COR-L47 (cell line): ENCODE measurements at regions not wholly inside any gene's neighbourhood (a gene's known extent, or its start where the extent isn't known, plus 50 kb on each side); places are given as distances from the start of the nearest gene placed in this dataset.
"Not testable (repeated sequence)": the region's sequence is repeated elsewhere in the genome, so short reads cannot be mapped to it uniquely, and the experiment has no call there.

Experiments
- DNase-seq: peaks from one replicate; lab custom pipeline; 2025; lab: John Stamatoyannopoulos, UW

DNA sequence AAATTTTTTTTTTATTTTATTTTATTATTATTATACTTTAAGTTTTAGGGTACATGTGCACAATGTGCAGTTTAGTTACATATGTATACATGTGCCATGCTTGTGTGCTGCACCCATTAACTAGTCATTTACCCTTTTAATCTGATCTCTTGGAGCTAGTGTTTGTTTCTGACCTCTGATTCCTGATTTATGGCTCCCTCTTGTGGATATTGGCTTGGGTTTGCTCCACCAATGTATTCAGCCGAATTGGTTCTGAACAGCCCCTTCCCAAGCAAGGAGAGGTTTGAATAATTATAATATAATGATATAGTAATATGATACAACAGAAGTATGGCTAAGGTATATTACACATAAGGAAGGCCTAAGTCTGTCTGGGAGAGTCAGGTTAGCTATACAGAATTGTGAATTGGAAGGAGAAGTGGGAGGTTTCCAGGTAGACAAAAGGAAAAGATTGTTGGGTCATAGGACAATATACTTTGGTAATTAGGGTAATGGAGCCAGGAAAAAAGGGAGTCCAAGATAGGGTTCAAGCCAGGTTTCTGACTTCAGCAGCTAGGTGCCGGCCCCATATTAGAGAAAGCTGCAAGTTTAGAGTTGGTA, 53.1 kb upstream of the HMCN1 start:
- peak; percentile 46 for DNase-seq

GRCh38 chr1:185680453-185680852, 53.7 kb upstream of the HMCN1 start:
- no peak for DNase-seq

DNA sequence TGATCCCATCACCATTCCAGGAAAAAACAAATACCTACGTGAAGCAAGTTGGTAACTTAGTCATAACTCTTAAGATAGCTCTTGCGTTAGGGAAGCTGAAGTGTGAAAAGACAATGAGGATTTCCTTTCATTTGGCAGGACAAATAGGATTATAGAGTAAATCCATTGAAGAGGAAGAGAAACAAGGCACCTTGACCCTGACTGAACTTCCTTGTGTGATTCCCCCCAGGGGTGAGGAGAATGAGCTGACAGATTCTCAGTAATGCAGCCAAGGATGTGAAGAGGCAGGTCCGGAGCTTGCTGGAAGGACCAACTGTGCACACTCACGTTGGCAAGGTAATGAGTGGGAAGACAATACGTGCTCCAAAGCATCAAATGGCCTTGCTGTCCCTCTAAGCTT, 55.0 kb upstream of the HMCN1 start:
- DNase-seq, result no peak

DNA sequence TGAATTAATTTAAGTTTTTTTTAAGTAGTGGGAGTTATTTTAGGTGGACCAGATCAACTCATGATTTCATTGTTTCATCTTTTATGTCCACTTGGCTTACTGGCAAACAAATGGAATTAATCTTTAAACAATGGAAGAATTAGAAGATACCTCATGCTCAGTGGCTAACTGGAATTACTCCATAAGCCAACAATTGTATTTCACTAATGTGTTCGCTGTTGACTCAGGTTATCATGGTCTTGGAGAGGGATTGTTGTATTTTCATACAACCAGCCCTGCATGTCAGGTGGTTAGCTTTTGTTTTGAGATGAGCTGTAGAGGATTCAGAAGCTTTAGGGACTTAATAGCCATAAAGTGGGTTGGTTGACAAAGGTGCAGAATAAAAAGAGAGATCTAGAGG, 57.2 kb upstream of the HMCN1 start:
- no peak for DNase-seq

GRCh38 chr1:185674201-185674600, 60.0 kb upstream of the HMCN1 start:
- DNase-seq, result no peak

GRCh38 chr1:185672719-185673360, 61.4 kb upstream of the HMCN1 start:
- no peak for DNase-seq

DNA sequence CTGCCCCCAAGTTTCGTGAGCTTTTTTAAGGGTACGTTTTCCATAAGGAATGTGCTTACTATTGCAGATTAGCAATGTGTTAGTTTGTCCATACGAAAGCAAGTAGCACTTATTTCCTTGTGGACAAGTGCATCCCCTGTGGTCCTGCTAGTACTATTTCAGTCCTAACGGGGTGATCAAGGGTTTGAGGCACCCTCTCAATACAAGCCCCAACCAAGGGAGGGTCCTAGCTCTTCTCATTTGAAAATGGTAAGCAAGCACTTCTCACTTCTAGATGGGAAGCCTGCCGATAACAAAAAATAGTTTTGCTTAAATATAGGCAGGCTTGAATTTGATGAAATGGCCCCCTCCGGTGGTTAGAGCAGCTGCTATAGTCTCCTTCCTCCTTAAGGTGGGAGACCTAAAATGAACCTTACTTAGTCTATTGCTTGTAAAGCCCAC, 64.0 kb upstream of the HMCN1 start:
- DNase-seq, result peak; percentile 41

DNA sequence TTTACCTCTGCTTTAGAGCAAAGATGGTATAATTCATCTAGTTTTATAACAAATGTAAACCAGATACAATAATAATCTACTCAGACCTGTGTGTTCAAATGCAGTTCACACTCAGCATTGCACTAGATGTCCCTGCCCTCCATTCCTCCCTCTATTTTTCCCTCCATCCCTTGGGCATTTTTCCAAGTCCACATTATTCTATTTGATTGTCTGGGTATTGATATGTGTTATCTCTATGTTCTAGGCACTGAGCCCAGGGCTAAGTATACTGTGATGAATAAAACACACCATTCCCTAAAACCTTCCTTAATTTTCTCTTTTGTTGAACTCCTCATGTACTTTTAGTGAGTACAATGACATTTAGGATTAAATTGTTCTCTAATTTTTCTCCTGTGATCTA, 66.2 kb upstream of the HMCN1 start:
- DNase-seq, result peak; percentile 18

DNA sequence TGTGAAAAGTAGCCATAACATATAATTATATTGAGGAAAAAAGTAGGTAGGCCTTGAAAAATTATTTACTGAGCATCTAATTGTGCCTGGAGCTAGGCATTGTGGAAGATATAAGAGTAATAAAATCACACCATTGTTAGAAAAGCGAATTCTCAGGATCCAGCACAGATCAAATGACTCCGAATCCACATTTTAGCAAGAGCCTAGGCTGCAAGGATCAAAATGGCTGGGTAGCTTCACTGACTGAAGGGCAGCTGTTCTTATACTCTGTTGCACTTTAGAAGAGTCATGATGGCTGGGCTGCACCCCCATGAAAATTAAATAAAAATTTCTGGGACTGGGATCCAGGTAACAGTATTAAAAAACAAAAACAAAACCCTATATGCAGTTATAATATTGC, 67.6 kb upstream of the HMCN1 start:
- no peak for DNase-seq

GRCh38 chr1:185663771-185664296, 70.4 kb upstream of the HMCN1 start:
- DNase-seq, result no peak

GRCh38 chr1:185663332-185663731, 70.9 kb upstream of the HMCN1 start:
- no peak for DNase-seq

DNA sequence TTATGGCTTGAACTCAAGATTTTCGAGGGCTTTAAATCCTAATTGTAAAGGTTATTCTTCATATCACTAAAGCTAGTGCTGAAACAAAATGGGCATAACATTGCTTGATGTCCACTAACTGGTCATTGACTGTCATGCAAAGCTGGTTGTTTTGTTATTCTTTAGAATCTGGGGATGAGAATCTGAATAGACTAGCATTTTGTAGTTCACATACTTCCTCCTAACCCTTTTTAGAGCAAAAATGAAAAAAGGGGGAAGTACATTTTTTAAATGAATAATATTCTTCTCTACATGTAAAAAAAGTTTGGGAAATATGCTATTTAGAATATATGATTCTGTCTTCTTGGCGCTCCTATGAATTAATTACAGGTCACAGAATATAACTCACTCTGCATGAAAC, 72.2 kb upstream of the HMCN1 start:
- DNase-seq, result no peak

GRCh38 chr1:185656663-185657062, 77.5 kb upstream of the HMCN1 start:
- DNase-seq, result no peak

DNA sequence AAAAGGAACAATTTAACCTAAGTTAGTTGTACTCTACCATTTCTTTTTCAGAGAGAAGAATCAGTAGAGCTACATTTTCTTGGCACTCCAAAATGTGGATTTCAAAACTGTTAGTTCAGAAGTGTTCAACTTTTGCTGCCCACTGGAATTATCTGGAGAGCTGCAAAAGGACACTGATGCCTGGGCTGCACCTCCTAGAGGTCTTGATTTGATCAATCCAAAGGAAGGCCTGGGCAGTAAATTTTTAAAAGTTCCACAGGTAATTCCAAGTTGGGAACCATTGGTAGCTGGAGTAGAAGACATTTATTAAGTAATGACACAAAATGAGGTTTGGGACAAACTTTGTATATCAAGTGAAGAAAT, 79.3 kb upstream of the HMCN1 start:
- no peak for DNase-seq

GRCh38 chr1:185654199-185654951, 79.8 kb upstream of the HMCN1 start:
- DNase-seq, result no peak

GRCh38 chr1:185653615-185654014, 80.6 kb upstream of the HMCN1 start:
- DNase-seq, result no peak

- DNase-seq, result no peak
Measured at GRCh38 chr1:185652348-185652747, 81.8 kb upstream of the HMCN1 start.

DNA sequence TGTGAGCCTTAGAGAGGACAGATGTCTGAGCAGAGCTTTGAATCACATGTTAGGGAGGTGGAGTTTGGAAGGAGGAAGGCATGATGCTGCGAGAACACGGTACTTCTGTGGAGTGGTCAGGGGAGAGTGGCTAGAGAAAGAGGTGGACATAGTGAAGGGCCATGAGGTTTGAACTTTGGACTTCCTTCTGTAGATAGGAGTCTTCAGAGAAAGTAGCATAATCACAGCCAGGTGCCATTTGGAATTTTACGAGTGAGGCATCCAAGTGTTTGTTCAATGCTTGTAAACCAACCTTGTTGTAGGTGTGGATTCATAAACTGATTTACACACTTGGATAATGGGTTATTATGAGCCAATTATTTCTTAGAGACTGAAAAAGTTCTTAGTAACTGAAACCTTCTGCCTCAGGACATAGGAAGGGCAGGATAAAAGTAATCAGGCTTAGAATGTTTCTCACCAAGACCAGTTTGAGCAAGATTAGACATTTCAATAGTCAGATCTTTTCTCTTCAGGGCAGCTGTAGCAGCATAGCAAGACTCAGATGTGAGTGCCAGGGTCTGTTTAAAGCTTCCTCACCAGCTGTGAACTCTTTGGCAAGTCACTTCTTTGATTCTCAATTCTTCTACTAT, 83.5 kb upstream of the HMCN1 start:
- no peak for DNase-seq

- DNase-seq, result no peak
Measured at GRCh38 chr1:185648858-185649589, 85.2 kb upstream of the HMCN1 start.

GRCh38 chr1:185647597-185648267, 86.5 kb upstream of the HMCN1 start:
- not testable (repeated sequence) for DNase-seq

DNA sequence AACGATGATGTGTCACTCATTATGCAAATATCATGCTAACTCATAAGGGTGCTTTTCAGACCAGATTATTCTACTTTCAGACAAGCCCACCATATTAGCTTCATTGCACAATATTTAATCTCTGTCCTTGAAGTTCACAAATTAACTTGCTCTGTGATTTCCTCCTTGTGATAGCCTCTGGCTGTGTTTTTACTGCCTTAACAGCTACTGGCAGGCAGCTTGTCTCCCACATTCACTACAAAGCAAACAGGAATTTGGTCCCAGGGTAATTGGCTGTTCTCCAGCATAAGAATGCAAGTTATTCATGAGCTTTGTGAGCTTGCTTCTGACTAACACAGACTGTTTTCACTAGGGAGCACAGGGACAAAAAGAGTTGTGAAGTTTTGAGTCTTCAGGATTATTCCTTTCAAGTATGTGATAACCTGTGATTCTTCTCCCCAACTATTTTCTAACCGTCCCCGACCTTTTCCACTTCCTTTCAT, 87.9 kb upstream of the HMCN1 start:
- peak; percentile 73 for DNase-seq
